GM21528 (cell line): ENCODE measurements at regions not wholly inside any gene's neighbourhood (a gene's known extent, or its start where the extent isn't known, plus 50 kb on each side); places are given as distances from the start of the nearest gene placed in this dataset.
"Not testable (repeated sequence)": the region's sequence is repeated elsewhere in the genome, so short reads cannot be mapped to it uniquely, and the experiment has no call there.

ENCODE experiments used
- ATAC-seq: cut with Tn5 transposase; IDR thresholded peaks from one replicate; pipeline ENCODE4 v1.9.1; 2021; ENCODE audit warnings: mild to moderate bottlenecking, moderate library complexity; ENCODE audit not compliant: unreplicated experiment, low FRiP score

DNA sequence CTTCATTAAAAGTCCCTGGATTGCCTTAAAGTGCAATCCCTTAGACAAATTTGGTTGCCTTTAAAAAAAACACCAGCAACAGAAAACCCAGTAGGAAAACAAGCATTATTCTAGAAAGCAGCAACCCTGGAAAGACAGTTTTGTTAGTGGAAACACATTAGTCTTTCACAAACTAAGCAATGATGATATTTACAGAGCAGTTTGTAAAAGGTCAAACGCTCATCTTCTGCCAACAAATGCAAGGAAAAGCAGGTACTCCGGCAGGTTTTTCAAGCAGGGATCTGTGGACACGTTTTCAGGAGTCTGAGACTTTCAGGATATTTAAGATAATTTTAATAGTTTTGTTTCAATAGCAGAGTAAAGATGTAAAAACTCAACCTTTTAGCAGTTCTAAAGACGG, 202.2 kb downstream of the EXOC5 start:
- no peak for ATAC-seq

DNA sequence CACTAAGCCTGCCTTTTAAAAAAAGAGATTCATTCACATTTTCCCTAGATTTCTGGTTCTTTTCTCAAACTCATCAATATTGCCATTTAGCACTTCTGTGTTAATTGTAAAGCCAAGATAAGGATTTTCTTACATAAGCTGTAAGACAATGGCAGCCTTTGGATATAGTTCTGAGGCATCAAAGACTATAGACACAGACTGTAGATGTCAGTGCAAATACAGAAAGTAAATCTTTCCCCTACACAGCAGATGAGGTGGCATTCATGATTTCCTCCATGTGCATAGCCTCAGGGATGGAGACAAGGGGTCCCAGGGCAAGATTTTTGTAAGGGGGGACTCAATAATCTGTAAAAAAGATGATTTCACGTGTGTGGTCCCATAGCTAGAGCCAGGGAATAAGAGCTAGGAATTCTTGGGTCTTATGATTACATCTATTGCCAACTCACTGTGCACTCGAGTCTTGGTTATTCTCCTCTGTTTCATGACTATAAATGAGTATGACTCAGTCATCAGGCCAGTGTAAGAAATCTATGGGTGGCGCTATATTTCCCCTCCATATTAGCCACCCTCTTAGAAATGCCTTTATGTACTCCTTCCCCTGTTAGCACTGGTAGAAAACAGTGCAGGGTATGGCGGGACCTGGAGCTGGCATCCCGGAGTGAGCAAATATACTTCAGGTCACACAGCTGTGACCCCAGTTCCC, 207.5 kb downstream of the EXOC5 start:
- no peak for ATAC-seq

- ATAC-seq = peak; percentile 99
These were observed 208.3 kb downstream of the EXOC5 start for GRCh38 chr14:57060276-57060955.

DNA sequence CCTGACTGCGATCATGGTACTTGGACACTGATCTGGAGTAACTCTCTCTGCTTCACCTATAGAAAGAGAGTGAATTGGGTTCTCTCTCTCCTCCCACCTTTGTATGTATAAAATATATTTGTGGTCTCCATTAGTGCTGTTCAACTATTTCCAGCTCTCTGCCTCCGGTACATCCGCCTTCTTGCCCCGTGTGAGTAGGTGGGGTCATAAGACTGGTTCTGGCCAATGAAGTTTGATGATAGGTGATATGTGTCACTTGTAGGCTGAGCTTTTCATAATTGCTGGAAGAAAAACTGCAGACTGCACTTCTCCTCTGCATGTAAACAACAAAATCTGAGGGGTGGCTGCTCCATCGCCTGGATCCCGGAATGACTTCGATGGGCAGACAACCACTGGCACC, 210.4 kb downstream of the EXOC5 start:
- ATAC-seq = no peak

GRCh38 chr14:57057803-57058202, 210.9 kb downstream of the EXOC5 start:
- ATAC-seq = no peak

- not testable (repeated sequence) for ATAC-seq
These were observed 212.2 kb downstream of the EXOC5 start for GRCh38 chr14:57056522-57056921.

- ATAC-seq = no peak
These were observed 215.9 kb downstream of the EXOC5 start for GRCh38 chr14:57052705-57053302.

DNA sequence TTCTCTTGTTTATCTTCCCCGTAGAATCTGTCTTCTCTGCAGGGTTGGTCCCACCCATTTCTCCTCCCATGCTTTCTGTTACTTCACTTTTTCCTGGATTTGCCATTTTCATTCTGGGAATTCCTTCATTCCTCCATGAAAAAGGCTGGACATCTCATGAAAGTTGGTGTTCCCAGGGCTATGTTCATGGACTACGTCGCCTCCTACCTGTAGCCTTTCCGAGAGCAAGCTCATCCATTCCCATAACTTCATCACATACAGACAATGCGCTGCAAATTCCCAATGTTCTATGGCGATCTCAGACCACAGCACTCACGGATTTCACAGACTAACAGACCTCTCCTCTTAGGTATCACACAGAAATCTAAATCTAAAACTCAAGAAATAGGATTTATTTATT, 217.1 kb downstream of the EXOC5 start:
- ATAC-seq = no peak

DNA sequence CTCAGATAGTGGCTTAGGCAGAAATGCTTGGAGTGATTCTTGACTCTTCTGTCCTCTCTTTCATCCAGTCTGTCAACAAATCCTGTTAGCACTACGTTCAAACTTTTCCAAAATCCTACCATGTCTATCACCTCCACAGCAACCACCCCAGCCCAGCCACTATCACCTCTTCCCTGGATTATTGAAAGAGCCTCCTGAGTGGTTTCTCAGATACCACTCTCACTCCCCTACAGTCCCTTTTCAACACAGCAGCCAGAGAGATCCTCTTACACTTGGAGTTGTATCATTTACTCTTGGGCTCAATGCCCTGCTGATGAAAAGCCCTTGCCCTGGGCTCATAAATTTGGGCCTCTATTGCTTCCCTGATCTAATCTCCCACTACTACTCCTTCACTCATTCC, 218.9 kb downstream of the EXOC5 start:
- ATAC-seq = no peak

DNA sequence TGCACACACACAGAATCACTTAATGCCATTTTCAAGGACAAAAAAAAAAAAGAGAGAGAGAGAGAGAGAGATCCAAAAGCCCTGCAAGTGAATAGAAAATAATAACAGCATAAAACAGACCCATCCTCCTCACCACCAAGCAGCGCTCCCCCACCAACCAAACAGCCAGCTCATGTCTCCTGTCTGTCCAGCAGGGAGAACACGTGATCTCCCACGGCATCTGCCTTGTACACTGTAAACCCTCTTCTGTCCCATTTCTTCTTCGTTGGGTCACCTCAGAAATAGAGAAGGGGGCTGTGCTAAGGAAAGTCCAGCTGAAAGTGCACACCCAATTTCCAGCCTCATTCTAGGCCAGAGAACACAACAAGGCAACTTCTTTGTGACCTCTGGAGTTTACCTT, 222.5 kb downstream of the EXOC5 start:
- ATAC-seq = no peak

GRCh38 chr14:57044101-57044973, 224.4 kb downstream of the EXOC5 start:
- ATAC-seq = not testable (repeated sequence)

- ATAC-seq = no peak
These were observed 228.4 kb upstream of the OTX2 start for GRCh38 chr14:57038689-57039088.

- no peak for ATAC-seq
These were observed 221.2 kb upstream of the OTX2 start for GRCh38 chr14:57031474-57031873.

- no peak for ATAC-seq
These were observed 219.5 kb upstream of the OTX2 start for GRCh38 chr14:57029620-57030253.

GRCh38 chr14:57025456-57025855, 215.2 kb upstream of the OTX2 start:
- no peak for ATAC-seq

- no peak for ATAC-seq
These were observed 212.3 kb upstream of the OTX2 start for GRCh38 chr14:57022608-57023007.

- ATAC-seq = no peak
These were observed 207.8 kb upstream of the OTX2 start for GRCh38 chr14:57018065-57018464.

- ATAC-seq = no peak
These were observed 203.7 kb upstream of the OTX2 start for GRCh38 chr14:57013987-57014386.

- ATAC-seq = no peak
These were observed 199.6 kb upstream of the OTX2 start for GRCh38 chr14:57009585-57010515.
